HG03159 (cell line): ENCODE measurements at regions not wholly inside any gene's neighbourhood (a gene's known extent, or its start where the extent isn't known, plus 50 kb on each side); places are given as distances from the start of the nearest gene placed in this dataset.
"Not testable (repeated sequence)": the region's sequence is repeated elsewhere in the genome, so short reads cannot be mapped to it uniquely, and the experiment has no call there.

ENCODE experiments used
- ATAC-seq: cut with Tn5 transposase; IDR thresholded peaks from one replicate; pipeline ENCODE4 v1.9.1; 2021; ENCODE audit warnings: mild to moderate bottlenecking, moderate library complexity; ENCODE audit not compliant: unreplicated experiment

GRCh38 chr1:198963796-198964195 lies 325.0 kb downstream of the PTPRC start:
- not testable (repeated sequence) for ATAC-seq

- no peak for ATAC-seq
Measured at GRCh38 chr1:198966519-198966918, 327.7 kb downstream of the PTPRC start.

GRCh38 chr1:198967566-198967965 lies 328.7 kb downstream of the PTPRC start:
- no peak for ATAC-seq

- ATAC-seq: no peak
Measured at GRCh38 chr1:198968866-198969265, 330.0 kb downstream of the PTPRC start.

GRCh38 chr1:198969981-198970380 lies 331.1 kb downstream of the PTPRC start:
- ATAC-seq: no peak

GRCh38 chr1:198970916-198971315 lies 332.1 kb downstream of the PTPRC start:
- no peak for ATAC-seq

- ATAC-seq: no peak
Measured at GRCh38 chr1:198977909-198978308, 339.1 kb downstream of the PTPRC start.

GRCh38 chr1:198978523-198978922 lies 339.7 kb downstream of the PTPRC start:
- no peak for ATAC-seq

- ATAC-seq: no peak
Measured at GRCh38 chr1:198986036-198986435, 347.2 kb downstream of the PTPRC start.

GRCh38 chr1:198986442-198986841 lies 347.6 kb downstream of the PTPRC start:
- ATAC-seq: no peak

GRCh38 chr1:199002661-199003060 lies 363.8 kb downstream of the PTPRC start:
- ATAC-seq: no peak

- no peak for ATAC-seq
Measured at GRCh38 chr1:199007423-199007822, 368.6 kb downstream of the PTPRC start.

GRCh38 chr1:199009447-199009846 lies 370.6 kb downstream of the PTPRC start:
- ATAC-seq: no peak

- ATAC-seq: no peak
Measured at GRCh38 chr1:199010492-199010891, 371.7 kb downstream of the PTPRC start.

GRCh38 chr1:199010933-199011332 lies 372.1 kb downstream of the PTPRC start:
- ATAC-seq: no peak

- no peak for ATAC-seq
Measured at GRCh38 chr1:199015799-199016198, 377.0 kb downstream of the PTPRC start.

GRCh38 chr1:199018471-199019135 lies 379.8 kb downstream of the PTPRC start:
- no peak for ATAC-seq

GRCh38 chr1:199020051-199020450 lies 381.2 kb downstream of the PTPRC start:
- no peak for ATAC-seq

GRCh38 chr1:199020904-199021303 lies 382.1 kb downstream of the PTPRC start:
- ATAC-seq: no peak

GRCh38 chr1:199029401-199029800 lies 390.6 kb downstream of the PTPRC start:
- ATAC-seq: no peak

- no peak for ATAC-seq
Measured at GRCh38 chr1:199029855-199030254, 391.0 kb downstream of the PTPRC start.

- not testable (repeated sequence) for ATAC-seq
Measured at GRCh38 chr1:199030541-199030940, 391.7 kb downstream of the PTPRC start.

- ATAC-seq: not testable (repeated sequence)
Measured at GRCh38 chr1:199031170-199031569, 392.3 kb downstream of the PTPRC start.
